IMR-90 (cell line): ENCODE measurements at regions not wholly inside any gene's neighbourhood (a gene's known extent, or its start where the extent isn't known, plus 50 kb on each side); places are given as distances from the start of the nearest gene placed in this dataset.

Experiments
- ATAC-seq: fragments of 200-7000 bp; cut with Tn5 transposase; 2 replicates; pipeline ENCODE4 v1.9.1; 2020; ENCODE audit warnings: low read depth, mild to moderate bottlenecking, moderate library complexity
- BruUV-seq: library from RNA; stranded (reverse); fragments of 400-500 nt; replicated peaks from 2 replicates; lab custom pipeline; 2021; lab: Mats Ljungman, UMichigan
- CTCF ChIA-PET: fragments of 300-600 bp; formaldehyde crosslinking; extraction: SDS; loops from one replicate; lab custom pipeline; 2021; ENCODE audit warnings: antibody characterized with exemption; lab: Yijun Ruan, JAX
- POLR2A ChIA-PET: fragments of 300-600 bp; sonication (Branson Sonifier 250); formaldehyde crosslinking; loops from one replicate; lab custom pipeline; 2022; ENCODE audit warnings: antibody characterized with exemption; ENCODE audit not compliant: unreplicated experiment; lab: Charles Lee
- DNase-seq: peaks from one replicate; pipeline ENCODE4 v3.0.0; 2013
- H2AFZ ChIP-seq: replicated peaks from 2 replicates; pipeline ENCODE3; 2013; ENCODE audit warnings: low read length, mild to moderate bottlenecking; ENCODE audit not compliant: poor library complexity
- H2AK5ac ChIP-seq: 2 replicates; pipeline ENCODE4 v1.6.1; 2013; ENCODE audit warnings: low read depth, low read length, inconsistent platforms
- H2AK9ac ChIP-seq: replicated peaks from 2 replicates; pipeline ENCODE3; 2013; ENCODE audit warnings: mild to moderate bottlenecking, low read depth, low read length, moderate library complexity; ENCODE audit not compliant: poor library complexity
- H2BK120ac ChIP-seq: 2 replicates; pipeline ENCODE4 v1.6.1; 2013; ENCODE audit warnings: low read depth, low read length, inconsistent platforms
- H2BK15ac ChIP-seq: 3 replicates; pipeline ENCODE4 v1.6.1; 2013; ENCODE audit warnings: low read depth, low read length, inconsistent platforms
- H2BK20ac ChIP-seq: 2 replicates; pipeline ENCODE4 v1.6.1; 2013; ENCODE audit warnings: low read depth, mild to moderate bottlenecking, inconsistent platforms, low read length, moderate library complexity
- H2BK5ac ChIP-seq: 2 replicates; pipeline ENCODE4 v1.6.1; 2013; ENCODE audit warnings: mild to moderate bottlenecking, low read depth, low read length, inconsistent platforms; ENCODE audit not compliant: poor library complexity, severe bottlenecking
- H3K14ac ChIP-seq: replicated peaks from 2 replicates; pipeline ENCODE4 v1.6.1; 2013; ENCODE audit warnings: low read depth, low read length, inconsistent platforms
- H3K18ac ChIP-seq: 2 replicates; pipeline ENCODE4 v1.6.1; 2013; ENCODE audit warnings: low read depth, low read length, control low read depth
- H3K23ac ChIP-seq: 2 replicates; pipeline ENCODE4 v1.6.1; 2013; ENCODE audit warnings: low read depth, low read length, inconsistent platforms
- H3K27ac ChIP-seq: 2 replicates; pipeline ENCODE4 v1.5.1; 2013; ENCODE audit warnings: mild to moderate bottlenecking, control low read depth, low read length; ENCODE audit not compliant: insufficient read depth
- H3K27me3 ChIP-seq: 2 replicates; pipeline ENCODE4 v1.6.1; 2013; ENCODE audit warnings: low read length; ENCODE audit not compliant: control insufficient read depth, insufficient read depth
- H3K36me3 ChIP-seq: 2 replicates; pipeline ENCODE4 v1.6.1; 2013; ENCODE audit warnings: low read length, mixed read lengths; ENCODE audit not compliant: control insufficient read depth, insufficient read depth
- H3K4ac ChIP-seq: 2 replicates; pipeline ENCODE4 v1.6.1; 2013; ENCODE audit warnings: low read depth, low read length, inconsistent platforms
- H3K4me1 ChIP-seq: 2 replicates; pipeline ENCODE4 v1.6.1; 2013; ENCODE audit warnings: low read length, mixed read lengths; ENCODE audit not compliant: control insufficient read depth, insufficient read depth
- H3K4me2 ChIP-seq: 2 replicates; pipeline ENCODE4 v1.6.1; 2013; ENCODE audit warnings: low read depth, mild to moderate bottlenecking, control low read depth, low read length, moderate library complexity
- H3K4me3 ChIP-seq: 2 replicates; pipeline ENCODE4 v1.5.1; 2013; ENCODE audit warnings: low read depth, mild to moderate bottlenecking, control low read depth, low read length, moderate library complexity; ENCODE audit not compliant: insufficient read depth
- H3K56ac ChIP-seq: 2 replicates; pipeline ENCODE4 v1.6.1; 2013; ENCODE audit warnings: low read length, inconsistent platforms; ENCODE audit not compliant: insufficient read depth; ENCODE audit errors: extremely low read depth
- H3K79me1 ChIP-seq, 2 experiments: 2 replicates each; pipeline ENCODE4 v1.6.1; 2013; ENCODE audit warnings: low read length in 2 of 2, inconsistent platforms in 1 of 2, low read depth in 1 of 2
- H3K9ac ChIP-seq: 2 replicates; pipeline ENCODE4 v1.6.1; 2013; ENCODE audit warnings: low read depth, low read length, control low read depth
- H3K9me1 ChIP-seq: 2 replicates; pipeline ENCODE4 v1.6.1; 2013; ENCODE audit warnings: low read length, inconsistent platforms; ENCODE audit not compliant: insufficient read depth
- H3K9me3 ChIP-seq: 2 replicates; pipeline ENCODE4 v1.6.1; 2013; ENCODE audit warnings: low read length; ENCODE audit not compliant: control insufficient read depth, insufficient read depth
- H4K20me1 ChIP-seq: 2 replicates; pipeline ENCODE4 v1.6.1; 2013; ENCODE audit warnings: low read length, inconsistent platforms; ENCODE audit not compliant: insufficient read depth
- H4K5ac ChIP-seq: 2 replicates; pipeline ENCODE4 v1.6.1; 2013; ENCODE audit warnings: mild to moderate bottlenecking, low read depth, low read length, control low read depth
- H4K8ac ChIP-seq, 2 experiments: 2 replicates each; pipeline ENCODE4 v1.6.1; 2013; ENCODE audit warnings: low read depth in 2 of 2, low read length in 2 of 2, control low read depth in 1 of 2, inconsistent platforms in 1 of 2
- H4K91ac ChIP-seq: 2 replicates; pipeline ENCODE4 v1.6.1; 2013; ENCODE audit warnings: low read depth, low read length, inconsistent platforms; ENCODE audit not compliant: insufficient read depth
- BHLHE40 ChIP-seq: fragments of 150-350 bp; IDR thresholded peaks from 2 replicates; pipeline ENCODE4 v1.6.1; 2016; ENCODE audit warnings: mild to moderate bottlenecking, low read depth, low read length
- CEBPB ChIP-seq: IDR thresholded peaks from 2 replicates; pipeline ENCODE4 v1.6.1; 2012; ENCODE audit warnings: low read depth, low read length, improper control_type of control experiment
- CHD1 ChIP-seq: IDR thresholded peaks from 2 replicates; pipeline ENCODE4 v1.6.1; 2012; ENCODE audit warnings: low read depth, low read length, improper control_type of control experiment
- MAFK ChIP-seq: IDR thresholded peaks from 2 replicates; pipeline ENCODE4 v1.6.1; 2012; ENCODE audit warnings: low read depth, low read length, improper control_type of control experiment
- MAZ ChIP-seq: IDR thresholded peaks from 2 replicates; pipeline ENCODE4 v1.6.1; 2012; ENCODE audit warnings: low read depth, mild to moderate bottlenecking, low read length, improper control_type of control experiment, moderate library complexity, borderline replicate concordance
- NFE2L2 ChIP-seq: fragments of 150-350 bp; IDR thresholded peaks from 2 replicates; pipeline ENCODE4 v1.6.1; 2016; ENCODE audit warnings: low read depth, mild to moderate bottlenecking, low read length
- POLR2A ChIP-seq: IDR thresholded peaks from 2 replicates; pipeline ENCODE4 v1.6.1; 2012; ENCODE audit warnings: mild to moderate bottlenecking, low read depth, low read length
- RAD21 ChIP-seq: IDR thresholded peaks from 2 replicates; pipeline ENCODE4 v1.6.1; 2012; ENCODE audit warnings: low read length, improper control_type of control experiment
- RCOR1 ChIP-seq: IDR thresholded peaks from 2 replicates; pipeline ENCODE4 v1.6.1; 2012; ENCODE audit warnings: mild to moderate bottlenecking, low read length, improper control_type of control experiment; ENCODE audit not compliant: insufficient replicate concordance
- RFX5 ChIP-seq: IDR thresholded peaks from 2 replicates; pipeline ENCODE4 v1.8.0; 2012; ENCODE audit warnings: low read depth, mild to moderate bottlenecking, low read length, moderate library complexity
- SMC3 ChIP-seq: fragments of 150-350 bp; IDR thresholded peaks from 2 replicates; pipeline ENCODE4 v1.6.1; 2016; ENCODE audit warnings: low read depth, mild to moderate bottlenecking, antibody characterized with exemption, low read length, moderate library complexity
- whole genome bisulfite sequencing, 2 experiments: methylation state at CpG; one replicate each; pipeline versions ENCODE4 v1.1.5 to v1.1.7; 2013; ENCODE audit warnings: missing lambda C conversion rate in 2 of 2; ENCODE audit not compliant: insufficient read length in 1 of 2; ENCODE audit errors: extremely low coverage in 2 of 2; 5-methylcytosine and 5-hydroxymethylcytosine counted together
- dilution Hi-C: fragments of 300-500 bp; cut with HindIII; formaldehyde crosslinking; loops from one replicate; pipeline ENCODE4 v1.14.3; 2018; ENCODE audit warnings: low sequenced_read_pairs; ENCODE audit not compliant: unreplicated experiment
- in situ Hi-C: fragments of 300-500 bp; cut with MboI; formaldehyde crosslinking; loops from 3 replicates; pipeline ENCODE4 v1.14.3; 2019; ENCODE audit warnings: low sequenced_read_pairs, inconsistent platforms, mixed read lengths
- intact Hi-C: fragments of 100-400 bp; cut with micrococcal nuclease; formaldehyde crosslinking; loops from 2 replicates; pipeline ENCODE4 v1.10.0; 2022
- TF ChIP-seq, protein P1 (sequence below): conservative IDR thresholded peaks from 2 replicates; pipeline ENCODE4 v1.5.1; 2012; ENCODE audit warnings: mild to moderate bottlenecking, low read depth, low read length, improper control_type of control experiment
- TF ChIP-seq, protein P2 (sequence below): fragments of 150-350 bp; IDR thresholded peaks from 2 replicates; pipeline ENCODE4 v1.6.1; 2017; ENCODE audit warnings: mild to moderate bottlenecking, antibody characterized with exemption, low read length, low read depth
- TF ChIP-seq, protein P3 (sequence below): fragments of 150-350 bp; IDR thresholded peaks from 2 replicates; pipeline ENCODE4 v1.6.1; 2016; ENCODE audit warnings: low read depth, mild to moderate bottlenecking, low read length, moderate library complexity, borderline replicate concordance

DNA sequence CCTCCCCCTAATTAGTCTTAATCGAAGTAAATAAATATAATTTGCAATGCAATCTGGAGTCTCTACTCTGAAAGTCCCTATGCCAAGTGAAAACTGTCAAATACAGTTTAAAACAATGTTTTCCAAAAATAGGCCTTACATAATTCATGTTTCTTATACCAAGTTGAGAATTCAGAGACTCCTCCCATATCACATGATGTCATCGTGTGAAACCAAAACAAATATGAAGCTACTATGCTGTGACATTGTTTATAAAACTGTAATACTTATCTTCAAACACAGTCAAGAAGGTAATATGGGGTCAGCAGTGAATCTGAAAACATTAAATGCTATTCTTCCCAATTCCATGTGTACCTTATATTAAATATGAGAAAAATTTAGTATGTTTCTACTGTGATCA, 940.2 kb upstream of the FANCL start:
- WGBS, 2 experiments = no CpG with 5 or more reads among the region's 2 CpGs
- Histone ChIP-seq H3K4me1 (no peaks in the 10 kb centered on the region), H3K9me1 (no peaks in the 10 kb centered on the region), H3K4me3 (no peak overlapping the region), H2AK5ac (no peak overlapping the region), H3K4me2 (no peak overlapping the region), H3K36me3 (no peaks in the 10 kb centered on the region), H3K4ac (no peak overlapping the region), H2BK120ac (no peak overlapping the region), H4K20me1 (no peaks in the 10 kb centered on the region), H4K5ac (no peak overlapping the region), H3K23ac (no peak overlapping the region), H2BK15ac (no peak overlapping the region), H3K9ac (no peak overlapping the region), H3K27ac (no peak overlapping the region), H3K14ac (no peak overlapping the region), H3K18ac (no peak overlapping the region), H3K9me3 (no peaks in the 10 kb centered on the region), H4K91ac (no peak overlapping the region), H2AK9ac (no peak overlapping the region), H3K56ac (no peak overlapping the region), H4K8ac (no peak overlapping the region), H3K79me1 (no peaks in the 10 kb centered on the region), H2BK5ac (no peak overlapping the region), H2BK20ac (no peak overlapping the region), H2AFZ (no peak overlapping the region), H3K27me3 (no peaks in the 10 kb centered on the region)
- POLR2A ChIA-PET = no interaction called here
- ATAC-seq (no peak), DNase-seq (no peak)
- dilution Hi-C loops = no loop called here
- CTCF ChIA-PET = no interaction called here
- intact Hi-C loops = loop anchor here (5.0 kb wide), 1 partner anchor 329 kb away; no protein-coding TSS in a partner anchor
- in situ Hi-C loops = no loop called here
- TF ChIP-seq MAZ (no peak), POLR2A (no peak), CHD1 (no peak), RAD21 (no peak), RFX5 (no peak), MAFK (no peak), BHLHE40 (no peak), NFE2L2 (no peak), CEBPB (no peak), SMC3 (no peak), RCOR1 (no peak)
- TF ChIP-seq, protein P1, sequence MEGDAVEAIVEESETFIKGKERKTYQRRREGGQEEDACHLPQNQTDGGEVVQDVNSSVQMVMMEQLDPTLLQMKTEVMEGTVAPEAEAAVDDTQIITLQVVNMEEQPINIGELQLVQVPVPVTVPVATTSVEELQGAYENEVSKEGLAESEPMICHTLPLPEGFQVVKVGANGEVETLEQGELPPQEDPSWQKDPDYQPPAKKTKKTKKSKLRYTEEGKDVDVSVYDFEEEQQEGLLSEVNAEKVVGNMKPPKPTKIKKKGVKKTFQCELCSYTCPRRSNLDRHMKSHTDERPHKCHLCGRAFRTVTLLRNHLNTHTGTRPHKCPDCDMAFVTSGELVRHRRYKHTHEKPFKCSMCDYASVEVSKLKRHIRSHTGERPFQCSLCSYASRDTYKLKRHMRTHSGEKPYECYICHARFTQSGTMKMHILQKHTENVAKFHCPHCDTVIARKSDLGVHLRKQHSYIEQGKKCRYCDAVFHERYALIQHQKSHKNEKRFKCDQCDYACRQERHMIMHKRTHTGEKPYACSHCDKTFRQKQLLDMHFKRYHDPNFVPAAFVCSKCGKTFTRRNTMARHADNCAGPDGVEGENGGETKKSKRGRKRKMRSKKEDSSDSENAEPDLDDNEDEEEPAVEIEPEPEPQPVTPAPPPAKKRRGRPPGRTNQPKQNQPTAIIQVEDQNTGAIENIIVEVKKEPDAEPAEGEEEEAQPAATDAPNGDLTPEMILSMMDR = no peak
- TF ChIP-seq, protein P2, sequence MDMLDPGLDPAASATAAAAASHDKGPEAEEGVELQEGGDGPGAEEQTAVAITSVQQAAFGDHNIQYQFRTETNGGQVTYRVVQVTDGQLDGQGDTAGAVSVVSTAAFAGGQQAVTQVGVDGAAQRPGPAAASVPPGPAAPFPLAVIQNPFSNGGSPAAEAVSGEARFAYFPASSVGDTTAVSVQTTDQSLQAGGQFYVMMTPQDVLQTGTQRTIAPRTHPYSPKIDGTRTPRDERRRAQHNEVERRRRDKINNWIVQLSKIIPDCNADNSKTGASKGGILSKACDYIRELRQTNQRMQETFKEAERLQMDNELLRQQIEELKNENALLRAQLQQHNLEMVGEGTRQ = no peak
- TF ChIP-seq, protein P3, sequence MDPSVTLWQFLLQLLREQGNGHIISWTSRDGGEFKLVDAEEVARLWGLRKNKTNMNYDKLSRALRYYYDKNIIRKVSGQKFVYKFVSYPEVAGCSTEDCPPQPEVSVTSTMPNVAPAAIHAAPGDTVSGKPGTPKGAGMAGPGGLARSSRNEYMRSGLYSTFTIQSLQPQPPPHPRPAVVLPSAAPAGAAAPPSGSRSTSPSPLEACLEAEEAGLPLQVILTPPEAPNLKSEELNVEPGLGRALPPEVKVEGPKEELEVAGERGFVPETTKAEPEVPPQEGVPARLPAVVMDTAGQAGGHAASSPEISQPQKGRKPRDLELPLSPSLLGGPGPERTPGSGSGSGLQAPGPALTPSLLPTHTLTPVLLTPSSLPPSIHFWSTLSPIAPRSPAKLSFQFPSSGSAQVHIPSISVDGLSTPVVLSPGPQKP = no peak
- BruUV-seq = no TSS peak
